GM12891 (cell line): ENCODE measurements at regions not wholly inside any gene's neighbourhood (a gene's known extent, or its start where the extent isn't known, plus 50 kb on each side); places are given as distances from the start of the nearest gene placed in this dataset.

Experiments
- POLR2A ChIP-seq: IDR thresholded peaks from 2 replicates; pipeline ENCODE4 v1.6.1; 2011; ENCODE audit warnings: low read depth, low read length, control low read depth
- POLR2AphosphoS5 ChIP-seq: IDR thresholded peaks from 2 replicates; pipeline ENCODE4 v1.6.1; 2011; ENCODE audit warnings: low read depth, low read length, control low read depth
- POU2F2 ChIP-seq: IDR thresholded peaks from 2 replicates; pipeline ENCODE4 v1.6.1; 2011; ENCODE audit warnings: low read depth, mild to moderate bottlenecking, control low read depth, low read length, moderate library complexity
- SPI1 ChIP-seq: IDR thresholded peaks from 2 replicates; pipeline ENCODE4 v1.6.1; 2011; ENCODE audit warnings: low read depth, low read length, control low read depth

DNA sequence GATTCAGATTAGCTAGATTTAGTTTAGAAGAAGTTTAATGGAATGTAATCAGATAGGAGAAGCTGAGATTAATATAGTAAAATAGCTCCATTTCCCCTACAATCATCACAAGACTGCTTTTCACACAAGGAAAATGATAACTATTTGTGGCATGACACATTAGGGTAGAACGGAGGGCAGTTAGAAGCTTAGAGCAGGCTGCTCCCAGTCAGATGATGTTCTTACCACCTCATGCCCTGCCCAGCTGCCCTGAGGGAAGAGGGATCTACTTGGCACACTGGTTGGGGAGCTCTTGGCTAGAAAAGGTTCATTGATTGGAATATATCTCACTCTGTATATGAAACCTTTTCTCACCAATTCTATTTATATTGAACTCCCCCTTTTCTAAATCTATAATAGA lies 180.7 kb upstream of the IL15 start:
- TF ChIP-seq POU2F2, result no peak
- TF ChIP-seq POLR2AphosphoS5, result no peak
- TF ChIP-seq POLR2A, result no peak
- TF ChIP-seq SPI1, result no peak
